Suppressor macrophage treated with lipopolysaccharide for 1 hour (primary cell): ENCODE measurements at regions not wholly inside any gene's neighbourhood (a gene's known extent, or its start where the extent isn't known, plus 50 kb on each side); places are given as distances from the start of the nearest gene placed in this dataset.
A peak's percentile ranks its signal among the peaks of the same experiment; 100 is the strongest.

Experiments used
- DNase-seq, 3 donors: peaks; one replicate each; pipeline ENCODE4 v3.0.0-alpha.2; 2020 to 2022

GRCh38 chr1:175864625-175865024 lies 121.2 kb upstream of the TNR start:
- no peak for DNase-seq

GRCh38 chr1:175864183-175864582 lies 120.8 kb upstream of the TNR start:
- DNase-seq: no peak

GRCh38 chr1:175863299-175864050 lies 120.1 kb upstream of the TNR start:
- no peak for DNase-seq

GRCh38 chr1:175862408-175862807 lies 119.0 kb upstream of the TNR start:
- DNase-seq: no peak

- no peak for DNase-seq
These were observed 118.4 kb upstream of the TNR start for GRCh38 chr1:175861626-175862367.

- no peak for DNase-seq
These were observed 114.4 kb upstream of the TNR start for GRCh38 chr1:175857756-175858155.

- DNase-seq: no peak
These were observed 110.3 kb upstream of the TNR start for GRCh38 chr1:175853681-175854080.

- no peak for DNase-seq
These were observed 108.4 kb upstream of the TNR start for GRCh38 chr1:175851749-175852148.

- DNase-seq: no peak
These were observed 104.9 kb upstream of the TNR start for GRCh38 chr1:175848329-175848728.

GRCh38 chr1:175845985-175846384 lies 102.6 kb upstream of the TNR start:
- DNase-seq: no peak

GRCh38 chr1:175845338-175845737 lies 101.9 kb upstream of the TNR start:
- DNase-seq: no peak

- DNase-seq: no peak
These were observed 101.5 kb upstream of the TNR start for GRCh38 chr1:175844877-175845276.

GRCh38 chr1:175842550-175842949 lies 99.2 kb upstream of the TNR start:
- peak in 2 of 3 donors; percentile 12 to 43 for DNase-seq

GRCh38 chr1:175841738-175842187 lies 98.4 kb upstream of the TNR start:
- DNase-seq: no peak

GRCh38 chr1:175840787-175841186 lies 97.4 kb upstream of the TNR start:
- DNase-seq: peak in 2 of 3 donors; percentile 11 to 32

- DNase-seq: no peak
These were observed 96.6 kb upstream of the TNR start for GRCh38 chr1:175839779-175840669.

GRCh38 chr1:175834597-175834996 lies 91.2 kb upstream of the TNR start:
- DNase-seq: no peak

- DNase-seq: no peak
These were observed 90.6 kb upstream of the TNR start for GRCh38 chr1:175833951-175834350.

GRCh38 chr1:175833502-175833901 lies 90.1 kb upstream of the TNR start:
- no peak for DNase-seq

- DNase-seq: no peak
These were observed 87.1 kb upstream of the TNR start for GRCh38 chr1:175830500-175830899.

- DNase-seq: no peak
These were observed 86.5 kb upstream of the TNR start for GRCh38 chr1:175829845-175830244.

GRCh38 chr1:175826705-175827104 lies 83.3 kb upstream of the TNR start:
- peak; percentile 54 to 56 (median 55) for DNase-seq

GRCh38 chr1:175824079-175824478 lies 80.7 kb upstream of the TNR start:
- peak in 2 of 3 donors; percentile 21 to 23 for DNase-seq
